OCI-LY1 (cell line): ENCODE measurements at regions not wholly inside any gene's neighbourhood (a gene's known extent, or its start where the extent isn't known, plus 50 kb on each side); places are given as distances from the start of the nearest gene placed in this dataset.
"Not testable (repeated sequence)": the region's sequence is repeated elsewhere in the genome, so short reads cannot be mapped to it uniquely, and the experiment has no call there.

Experiments used
- H2AFZ ChIP-seq: fragments of 200-600 bp; sonication (generic), shearing (Covaris generic); 2 replicates; pipeline ENCODE4 v1.6.0; 2014; ENCODE audit warnings: antibody characterized with exemption, mild to moderate bottlenecking, low read length
- H3F3A ChIP-seq: fragments of 200-600 bp; sonication (generic), shearing (Covaris generic); 2 replicates; pipeline ENCODE4 v1.6.0; 2014; ENCODE audit warnings: mild to moderate bottlenecking, antibody characterized with exemption, low read length, moderate library complexity; ENCODE audit not compliant: insufficient read depth
- H3K27ac ChIP-seq: fragments of 200-600 bp; sonication (generic); 2 replicates; pipeline ENCODE4 v1.5.1; 2014; ENCODE audit warnings: low read length, mixed run types, mild to moderate bottlenecking, low read depth; ENCODE audit not compliant: poor library complexity, severe bottlenecking
- H3K27me3 ChIP-seq: fragments of 200-600 bp; sonication (generic); 2 replicates; pipeline ENCODE4 v1.6.0; 2014; ENCODE audit warnings: antibody characterized with exemption, mild to moderate bottlenecking, low read length, moderate library complexity; ENCODE audit not compliant: insufficient read depth
- H3K36me3 ChIP-seq: fragments of 200-600 bp; sonication (generic); 2 replicates; pipeline ENCODE4 v1.6.1; 2014; ENCODE audit warnings: mild to moderate bottlenecking, antibody characterized with exemption, low read length, moderate library complexity, mixed read lengths; ENCODE audit not compliant: insufficient read depth
- H3K4me1 ChIP-seq: fragments of 200-600 bp; sonication (generic); 2 replicates; pipeline ENCODE4 v1.5.1; 2014; ENCODE audit warnings: mild to moderate bottlenecking, low read length, moderate library complexity; ENCODE audit not compliant: insufficient read depth, severe bottlenecking
- H3K4me2 ChIP-seq: fragments of 200-600 bp; sonication (generic), shearing (Covaris generic); 2 replicates; pipeline ENCODE4 v1.6.1; 2014; ENCODE audit warnings: low read length
- H3K4me3 ChIP-seq: fragments of 200-600 bp; sonication (generic); 2 replicates; pipeline ENCODE4 v1.5.1; 2014; ENCODE audit warnings: low read length, low read depth, mild to moderate bottlenecking, mixed read lengths; ENCODE audit not compliant: poor library complexity, severe bottlenecking
- H3K79me2 ChIP-seq: fragments of 200-600 bp; shearing (Covaris generic); 2 replicates; pipeline ENCODE4 v1.6.1; 2016; ENCODE audit warnings: mixed run types, low read length, mixed read lengths; ENCODE audit not compliant: insufficient read depth
- H3K9ac ChIP-seq: fragments of 200-600 bp; sonication (generic), shearing (Covaris generic); 2 replicates; pipeline ENCODE4 v1.6.1; 2014; ENCODE audit warnings: mild to moderate bottlenecking, low read length, mixed read lengths
- H3K9me2 ChIP-seq: fragments of 200-600 bp; sonication (generic), shearing (Covaris generic); 2 replicates; pipeline ENCODE4 v1.6.1; 2014; ENCODE audit warnings: low read depth, mild to moderate bottlenecking, low read length, mixed read lengths
- H3K9me3 ChIP-seq: fragments of 200-600 bp; shearing (Covaris generic); 2 replicates; pipeline ENCODE4 v1.6.1; 2014; ENCODE audit warnings: low read length, mixed read lengths
- H4K20me1 ChIP-seq: fragments of 200-600 bp; sonication (generic), shearing (Covaris generic); 2 replicates; pipeline ENCODE4 v1.6.0; 2016; ENCODE audit warnings: mild to moderate bottlenecking, low read length; ENCODE audit not compliant: insufficient read depth
- CTCF ChIP-seq: fragments of 200-600 bp; sonication (generic), shearing (Covaris generic); IDR thresholded peaks from 2 replicates; pipeline ENCODE4 v1.5.1; 2017; ENCODE audit warnings: mild to moderate bottlenecking, antibody characterized with exemption, low read length, moderate library complexity, mixed read lengths
- EZH2 ChIP-seq: fragments of 200-600 bp; sonication (generic), shearing (Covaris generic); IDR thresholded peaks from 2 replicates; pipeline ENCODE4 v1.8.0; 2017; ENCODE audit warnings: borderline replicate concordance, mixed run types, mild to moderate bottlenecking, antibody characterized with exemption, low read length, moderate library complexity, mixed read lengths

GRCh38 chrX:67213686-67214085, 330.1 kb upstream of the AR start:
- H3K4me2 ChIP-seq, H3K9me3 ChIP-seq, H3F3A ChIP-seq, H3K27me3 ChIP-seq, H2AFZ ChIP-seq, H4K20me1 ChIP-seq, H3K27ac ChIP-seq, H3K36me3 ChIP-seq, H3K9ac ChIP-seq, H3K79me2 ChIP-seq, H3K4me1 ChIP-seq, H3K9me2 ChIP-seq, H3K4me3 ChIP-seq: not testable (repeated sequence)

DNA sequence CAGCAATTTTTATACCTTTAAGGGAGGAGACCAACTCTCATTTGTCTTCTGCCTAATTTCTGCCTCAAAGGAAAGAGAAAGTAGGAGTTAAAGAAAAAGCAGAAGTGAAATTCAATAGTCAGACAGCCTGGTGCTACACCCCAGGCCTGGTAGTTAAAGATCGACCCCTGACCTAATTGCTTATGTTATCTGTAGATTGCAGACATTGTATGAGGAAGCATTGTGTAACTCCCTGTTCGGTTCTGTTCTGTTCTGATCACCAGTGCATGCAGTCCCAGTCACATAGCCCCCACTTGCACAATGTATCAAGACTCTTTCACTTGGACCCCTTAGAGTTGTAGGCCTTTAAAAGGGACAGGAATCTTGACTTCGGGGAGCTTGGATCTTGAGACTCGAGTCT, 335.9 kb upstream of the AR start:
- TF ChIP-seq CTCF = no peak
- Histone ChIP-seq H3K4me2 (no peak overlapping the region), H2AFZ (no peak overlapping the region)

DNA sequence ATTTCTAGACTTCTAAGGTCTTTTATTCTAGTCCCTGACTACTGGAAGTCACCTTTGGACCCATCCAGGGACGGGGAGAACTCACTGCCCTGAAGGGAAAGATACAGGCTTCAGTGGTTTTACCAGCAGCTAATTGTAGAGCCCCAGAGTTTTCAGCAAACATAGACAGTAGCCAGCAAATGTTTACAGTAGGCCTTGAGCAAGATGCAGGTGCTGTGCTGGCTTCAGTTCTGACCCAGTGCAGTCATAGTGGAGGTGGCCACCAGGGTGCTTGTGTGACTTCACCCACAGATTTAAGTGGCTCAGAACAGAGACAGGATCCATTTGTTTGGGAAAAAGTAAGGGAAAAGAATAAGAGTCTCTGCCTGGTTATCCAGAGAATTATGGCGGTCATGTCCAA, 384.4 kb upstream of the AR start:
- no peaks in the 10 kb centered on the region for H3K36me3 ChIP-seq
- no peaks in the 10 kb centered on the region for H3K27me3 ChIP-seq
- TF ChIP-seq EZH2 (no peak), CTCF (no peak)
- H3K9me2 ChIP-seq = no peaks in the 10 kb centered on the region
- H2AFZ ChIP-seq = no peak overlapping the region
- H3F3A ChIP-seq = no peaks in the 10 kb centered on the region
- no peak overlapping the region for H3K27ac ChIP-seq
- no peak overlapping the region for H3K9ac ChIP-seq
- H3K4me2 ChIP-seq = no peak overlapping the region
- no peak overlapping the region for H3K4me3 ChIP-seq
- H3K4me1 ChIP-seq = no peaks in the 10 kb centered on the region
- no peaks in the 10 kb centered on the region for H3K79me2 ChIP-seq
- H4K20me1 ChIP-seq = no peaks in the 10 kb centered on the region
- no peaks in the 10 kb centered on the region for H3K9me3 ChIP-seq

More for the DNA sequence above, 335.9 kb upstream of the AR start:
- Histone ChIP-seq H4K20me1 (no peaks in the 10 kb centered on the region), H3K9ac (no peak overlapping the region), H3K9me2 (no peaks in the 10 kb centered on the region), H3K4me1 (no peaks in the 10 kb centered on the region), H3K27me3 (no peaks in the 10 kb centered on the region), H3K36me3 (no peaks in the 10 kb centered on the region), H3K9me3 (no peaks in the 10 kb centered on the region), H3F3A (no peaks in the 10 kb centered on the region), H3K27ac (no peak overlapping the region), H3K79me2 (no peaks in the 10 kb centered on the region), H3K4me3 (no peak overlapping the region)

GRCh38 chrX:67114635-67115034, 429.2 kb upstream of the AR start:
- H3K4me2 ChIP-seq = no peak overlapping the region
- no peak overlapping the region for H3K4me3 ChIP-seq
- no peaks in the 10 kb centered on the region for H3F3A ChIP-seq
- no peaks in the 10 kb centered on the region for H3K9me2 ChIP-seq
- no peaks in the 10 kb centered on the region for H4K20me1 ChIP-seq
- no peaks in the 10 kb centered on the region for H3K4me1 ChIP-seq
- no peaks in the 10 kb centered on the region for H3K9me3 ChIP-seq
- H3K36me3 ChIP-seq = no peaks in the 10 kb centered on the region
- TF ChIP-seq EZH2 (no peak), CTCF (no peak)
- H2AFZ ChIP-seq = no peak overlapping the region
- H3K27ac ChIP-seq = no peak overlapping the region
- no peaks in the 10 kb centered on the region for H3K79me2 ChIP-seq
- no peak overlapping the region for H3K9ac ChIP-seq
- no peaks in the 10 kb centered on the region for H3K27me3 ChIP-seq
